Endothelial cell of umbilical vein (primary cell): ENCODE measurements at regions not wholly inside any gene's neighbourhood (a gene's known extent, or its start where the extent isn't known, plus 50 kb on each side); places are given as distances from the start of the nearest gene placed in this dataset.

Source experiments
- BruUV-seq: library from RNA; stranded (reverse); fragments of 400-500 nt; replicated peaks from 2 replicates; lab custom pipeline; 2021; lab: Mats Ljungman, UMichigan
- CTCF ChIA-PET: fragments of 300-600, 350-600 bp; sonication (Branson Sonifier 250); formaldehyde crosslinking; loops from one replicate; lab custom pipeline; 2021; ENCODE audit warnings: antibody characterized with exemption, inconsistent platforms; lab: Charles Lee
- POLR2A ChIA-PET: fragments of 300-600, 350-600 bp; sonication (Branson Sonifier 250); formaldehyde crosslinking; loops from one replicate; lab custom pipeline; 2021; ENCODE audit warnings: antibody characterized with exemption, inconsistent platforms; lab: Charles Lee
- DNase-seq: peaks from one replicate; pipeline ENCODE4 v3.0.0-alpha.2; 2011; ENCODE audit warnings: low read depth, low spot score
- FAIRE-seq: peaks from 2 replicates; lab custom pipeline; 2011; peaks lifted over from hg19 to GRCh38; lab: Jason Lieb, UNC
- H2AFZ ChIP-seq: 2 replicates; pipeline ENCODE4 v1.6.0; 2012; ENCODE audit warnings: low read depth, low read length, control low read depth, inconsistent platforms
- H3K27ac ChIP-seq: 2 replicates; pipeline ENCODE4 v1.5.1; 2011; ENCODE audit warnings: low read depth, mild to moderate bottlenecking, control low read depth, low read length, moderate library complexity; ENCODE audit not compliant: insufficient read depth
- H3K27me3 ChIP-seq, 2 experiments: 2 replicates each; pipeline versions ENCODE4 v1.6.0 to v1.6.1; 2011; ENCODE audit warnings: low read length in 2 of 2, mixed read lengths in 1 of 2; ENCODE audit not compliant: control insufficient read depth in 2 of 2, insufficient read depth in 2 of 2
- H3K36me3 ChIP-seq, 2 experiments: 2 replicates in 1 of 2; 3 replicates in 1 of 2; pipeline ENCODE4 v1.5.1; 2011; ENCODE audit warnings: low read length in 2 of 2, mild to moderate bottlenecking in 1 of 2, moderate library complexity in 1 of 2; ENCODE audit not compliant: control insufficient read depth in 2 of 2, insufficient read depth in 2 of 2; ENCODE audit errors: extremely low read depth in 1 of 2
- H3K4me1 ChIP-seq: 3 replicates; pipeline ENCODE4 v1.5.1; 2011; ENCODE audit warnings: mild to moderate bottlenecking, low read length; ENCODE audit not compliant: control insufficient read depth, insufficient read depth; ENCODE audit errors: extremely low read depth
- H3K4me2 ChIP-seq: 2 replicates; pipeline ENCODE4 v1.6.1; 2011; ENCODE audit warnings: low read length, control low read depth, mixed read lengths; ENCODE audit not compliant: insufficient read depth
- H3K4me3 ChIP-seq, 3 experiments: fragments of 200-600 bp in 1 of 3; sonication (generic), shearing (Covaris generic) in 1 of 3; replicated peaks in 1 of 3; 2 replicates each; pipeline ENCODE4 v1.5.1; 2011 to 2016; ENCODE audit warnings: control low read depth in 3 of 3, low read length in 3 of 3, mild to moderate bottlenecking in 2 of 3, inconsistent platforms in 1 of 3, low read depth in 1 of 3, moderate library complexity in 1 of 3; ENCODE audit not compliant: insufficient read depth in 1 of 3
- H3K79me2 ChIP-seq: 2 replicates; pipeline ENCODE4 v1.6.0; 2012; ENCODE audit warnings: low read length, inconsistent platforms; ENCODE audit not compliant: control insufficient read depth, insufficient read depth
- H3K9ac ChIP-seq: replicated peaks from 2 replicates; pipeline ENCODE3; 2011; ENCODE audit warnings: low read length, control low read depth; ENCODE audit not compliant: insufficient read depth; ENCODE audit errors: extremely low read depth
- H3K9me1 ChIP-seq: replicated peaks from 3 replicates; pipeline ENCODE4 v1.6.0; 2011; ENCODE audit warnings: mild to moderate bottlenecking, low read length; ENCODE audit not compliant: control insufficient read depth, insufficient read depth; ENCODE audit errors: extremely low read depth
- H3K9me3 ChIP-seq: replicated peaks from 2 replicates; pipeline ENCODE4 v1.5.1; 2012; ENCODE audit warnings: low read length, inconsistent platforms; ENCODE audit not compliant: control insufficient read depth, insufficient read depth
- H4K20me1 ChIP-seq: replicated peaks from 2 replicates; pipeline ENCODE3; 2011; ENCODE audit warnings: mild to moderate bottlenecking, low read length; ENCODE audit not compliant: control insufficient read depth, insufficient read depth; ENCODE audit errors: extremely low read depth
- FOS ChIP-seq: IDR thresholded peaks from 2 replicates; pipeline ENCODE4 v1.6.1; 2011; ENCODE audit warnings: mild to moderate bottlenecking, low read length, moderate library complexity, borderline replicate concordance; ENCODE audit not compliant: insufficient read depth
- GATA2 ChIP-seq: IDR thresholded peaks from 2 replicates; pipeline ENCODE4 v1.7.0; 2011; ENCODE audit warnings: low read depth, mild to moderate bottlenecking, moderate library complexity, mixed read lengths, low read length; ENCODE audit not compliant: insufficient read length, insufficient read depth
- JUN ChIP-seq: IDR thresholded peaks from 2 replicates; pipeline ENCODE4 v1.6.1; 2011; ENCODE audit warnings: borderline replicate concordance, low read depth; ENCODE audit not compliant: insufficient read length, insufficient read depth
- MYC ChIP-seq: IDR thresholded peaks from one replicate; pipeline ENCODE4 v1.6.1; 2011; ENCODE audit warnings: mild to moderate bottlenecking, low read depth, low read length
- POLR2A ChIP-seq: IDR thresholded peaks from 2 replicates; pipeline ENCODE4 v1.6.1; 2012; ENCODE audit warnings: low read depth, mild to moderate bottlenecking, control low read depth, low read length
- POLR2AphosphoS5 ChIP-seq: IDR thresholded peaks from 2 replicates; pipeline ENCODE4 v1.6.1; 2012; ENCODE audit warnings: low read depth, mild to moderate bottlenecking, control low read depth, low read length, moderate library complexity; ENCODE audit not compliant: insufficient read depth
- dilution Hi-C: fragments of 300-500 bp; cut with MboI; formaldehyde crosslinking; loops from one replicate; pipeline ENCODE4 v1.15.0; 2019; ENCODE audit warnings: low sequenced_read_pairs; ENCODE audit not compliant: extremely low pct_ligation_motif_present
- intact Hi-C: fragments of 100-400 bp; cut with micrococcal nuclease; formaldehyde crosslinking; loops from one replicate; pipeline ENCODE4 v1.10.0; 2022
- TF ChIP-seq, protein P1 (sequence below), 2 donors: IDR thresholded peaks; 1 replicate in 1 of 2; 2 replicates in 1 of 2; pipeline ENCODE4 v1.5.1; 2011; ENCODE audit warnings: low read length in 2 of 2, mild to moderate bottlenecking in 2 of 2, moderate library complexity in 2 of 2, control low read depth in 1 of 2, inconsistent platforms in 1 of 2, low read depth in 1 of 2; ENCODE audit not compliant: insufficient read depth in 1 of 2; ENCODE audit errors: extremely low read depth in 1 of 2
- TF ChIP-seq, protein P2 (sequence below): IDR thresholded peaks from 2 replicates; pipeline ENCODE4 v1.6.1; 2011; ENCODE audit not compliant: insufficient read depth, insufficient read length

DNA sequence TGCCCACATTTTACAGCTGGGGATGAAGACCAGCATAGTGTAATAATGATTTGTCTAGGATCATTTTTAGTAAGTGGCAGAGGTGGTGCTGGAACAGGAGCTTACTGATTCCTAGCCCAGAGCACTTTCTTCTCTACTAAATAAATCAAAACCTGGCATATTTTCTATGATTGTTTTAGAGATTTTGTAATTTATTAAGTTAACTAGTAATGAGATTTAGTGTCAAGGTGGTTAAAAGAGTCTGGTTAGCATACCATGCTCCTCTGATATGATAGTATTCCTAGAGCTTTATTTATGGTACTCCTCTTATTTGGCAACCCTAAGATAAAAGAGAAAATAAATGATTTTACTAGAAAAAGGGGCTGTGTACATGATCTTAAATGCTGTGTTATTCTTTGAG lies 604.0 kb downstream of the ISL1 start:
- no peaks in the 10 kb centered on the region for H3K4me1 ChIP-seq
- intact Hi-C loops = no loop called here

More for the DNA sequence above, 604.0 kb downstream of the ISL1 start:
- no peak overlapping the region for H3K9ac ChIP-seq
- CTCF ChIA-PET = interaction anchor here (1.2 to 2.0 kb wide), 3 partner anchors 9 to 1024 kb away, joined by 3 to 6 read pairs (median 5); no protein-coding TSS in a partner anchor
- no peak overlapping the region for H3K4me3 ChIP-seq
- no TSS peak for BruUV-seq
- no peak for FAIRE-seq
- H3K27me3 ChIP-seq = no peaks in the 10 kb centered on the region
- no peaks in the 10 kb centered on the region for H3K79me2 ChIP-seq
- H3K36me3 ChIP-seq = no peaks in the 10 kb centered on the region
- TF ChIP-seq, protein P1, sequence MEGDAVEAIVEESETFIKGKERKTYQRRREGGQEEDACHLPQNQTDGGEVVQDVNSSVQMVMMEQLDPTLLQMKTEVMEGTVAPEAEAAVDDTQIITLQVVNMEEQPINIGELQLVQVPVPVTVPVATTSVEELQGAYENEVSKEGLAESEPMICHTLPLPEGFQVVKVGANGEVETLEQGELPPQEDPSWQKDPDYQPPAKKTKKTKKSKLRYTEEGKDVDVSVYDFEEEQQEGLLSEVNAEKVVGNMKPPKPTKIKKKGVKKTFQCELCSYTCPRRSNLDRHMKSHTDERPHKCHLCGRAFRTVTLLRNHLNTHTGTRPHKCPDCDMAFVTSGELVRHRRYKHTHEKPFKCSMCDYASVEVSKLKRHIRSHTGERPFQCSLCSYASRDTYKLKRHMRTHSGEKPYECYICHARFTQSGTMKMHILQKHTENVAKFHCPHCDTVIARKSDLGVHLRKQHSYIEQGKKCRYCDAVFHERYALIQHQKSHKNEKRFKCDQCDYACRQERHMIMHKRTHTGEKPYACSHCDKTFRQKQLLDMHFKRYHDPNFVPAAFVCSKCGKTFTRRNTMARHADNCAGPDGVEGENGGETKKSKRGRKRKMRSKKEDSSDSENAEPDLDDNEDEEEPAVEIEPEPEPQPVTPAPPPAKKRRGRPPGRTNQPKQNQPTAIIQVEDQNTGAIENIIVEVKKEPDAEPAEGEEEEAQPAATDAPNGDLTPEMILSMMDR (IDR thresholded peaks at IDR 0.05; ENCODE audit: extremely low read depth in 1 of 2, insufficient read depth in 1 of 2, low read depth in 1 of 2, low read length in 2 of 2) = no peak
- TF ChIP-seq FOS (no peak), JUN (no peak), GATA2 (no peak), MYC (no peak), POLR2AphosphoS5 (no peak), POLR2A (no peak)
- TF ChIP-seq, protein P2, sequence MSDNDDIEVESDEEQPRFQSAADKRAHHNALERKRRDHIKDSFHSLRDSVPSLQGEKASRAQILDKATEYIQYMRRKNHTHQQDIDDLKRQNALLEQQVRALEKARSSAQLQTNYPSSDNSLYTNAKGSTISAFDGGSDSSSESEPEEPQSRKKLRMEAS = no peak
- POLR2A ChIA-PET = no interaction called here
- no peaks in the 10 kb centered on the region for H4K20me1 ChIP-seq
- H3K27ac ChIP-seq = no peak overlapping the region
- dilution Hi-C loops = no loop called here
- H3K9me1 ChIP-seq = no peaks in the 10 kb centered on the region
- H3K9me3 ChIP-seq = no peaks in the 10 kb centered on the region
- no peak overlapping the region for H2AFZ ChIP-seq
- no peak overlapping the region for H3K4me2 ChIP-seq
- no peak for DNase-seq
